ENCODE measurements at regions not wholly inside any gene's neighbourhood (a gene's known extent, or its start where the extent isn't known, plus 50 kb on each side); places are given as distances from the start of the nearest gene placed in this dataset.

- H3K4me3 ChIP-seq (ENCODE audit: low read length), result no peak overlapping the region
- TF ChIP-seq CTCF (conservative IDR thresholded peaks at IDR 0.05; ENCODE audit: low read length), result no peak
- no peak for DNase-seq (ENCODE audit: low read depth)
Measured at GRCh38 chr6:91569071-91569470, 982.2 kb upstream of the MAP3K7 start.

GRCh38 chr6:91566467-91566866 lies 979.6 kb upstream of the MAP3K7 start:
- TF ChIP-seq CTCF (conservative IDR thresholded peaks at IDR 0.05; ENCODE audit: low read length), result no peak
- no peak for DNase-seq (ENCODE audit: low read depth)
- no peak overlapping the region for H3K4me3 ChIP-seq (ENCODE audit: low read length)

- DNase-seq (ENCODE audit: low read depth), result no peak
- TF ChIP-seq CTCF (conservative IDR thresholded peaks at IDR 0.05; ENCODE audit: low read length), result no peak
- H3K4me3 ChIP-seq (ENCODE audit: low read length), result no peak overlapping the region
Measured at GRCh38 chr6:91565207-91565606, 978.3 kb upstream of the MAP3K7 start.

- no peak for TF ChIP-seq CTCF (conservative IDR thresholded peaks at IDR 0.05; ENCODE audit: low read length)
- no peak for DNase-seq (ENCODE audit: low read depth)
- no peak overlapping the region for H3K4me3 ChIP-seq (ENCODE audit: low read length)
Measured at GRCh38 chr6:91562955-91563354, 976.1 kb upstream of the MAP3K7 start.

DNA sequence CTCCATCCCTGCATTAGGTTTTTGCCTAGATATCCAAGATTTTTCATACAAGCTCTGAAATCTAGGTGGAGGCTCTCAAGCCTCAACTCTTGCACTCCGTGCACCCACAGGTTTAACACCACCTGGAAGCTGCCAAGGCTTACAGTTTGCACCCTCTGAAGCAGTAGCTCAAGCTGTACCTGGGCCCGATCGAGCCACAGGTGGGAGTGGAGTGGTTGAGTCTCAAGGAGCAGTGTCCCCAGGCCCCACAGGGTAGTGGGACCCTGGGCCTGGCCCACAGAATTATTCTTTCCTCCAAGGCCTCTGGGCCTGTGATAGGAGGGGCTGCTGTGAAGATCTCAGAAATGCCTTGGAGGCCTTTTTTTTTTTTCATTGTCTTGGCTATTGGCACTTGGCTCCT lies 973.5 kb upstream of the MAP3K7 start:
- DNase-seq (ENCODE audit: low read depth), result no peak
- no peak for TF ChIP-seq CTCF (conservative IDR thresholded peaks at IDR 0.05; ENCODE audit: low read length)
- no peak overlapping the region for H3K4me3 ChIP-seq (ENCODE audit: low read length)

DNA sequence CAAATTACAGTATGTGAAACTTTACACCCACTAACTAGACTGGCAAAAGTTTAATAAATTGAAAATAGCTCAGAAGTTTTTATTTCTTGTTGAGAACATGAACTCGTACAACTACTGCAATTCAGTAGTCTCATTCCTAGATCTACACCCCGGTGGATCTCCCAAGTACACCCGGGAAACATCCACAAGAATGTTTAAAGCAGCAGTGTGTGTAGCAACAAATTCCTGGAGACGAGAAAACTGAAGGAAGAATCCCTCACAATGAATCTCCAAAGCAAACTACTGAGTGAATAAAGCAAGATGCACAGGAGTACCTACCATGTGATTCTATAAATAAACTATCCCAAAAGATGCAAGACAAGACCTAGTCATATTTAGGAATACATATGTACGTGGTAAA lies 954.0 kb upstream of the MAP3K7 start:
- TF ChIP-seq CTCF (conservative IDR thresholded peaks at IDR 0.05; ENCODE audit: low read length), result no peak
- no peak overlapping the region for H3K4me3 ChIP-seq (ENCODE audit: low read length)
- DNase-seq (ENCODE audit: low read depth), result no peak

GRCh38 chr6:91539456-91539855 lies 952.6 kb upstream of the MAP3K7 start:
- no peak for TF ChIP-seq CTCF (conservative IDR thresholded peaks at IDR 0.05; ENCODE audit: low read length)
- no peak overlapping the region for H3K4me3 ChIP-seq (ENCODE audit: low read length)
- no peak for DNase-seq (ENCODE audit: low read depth)
